ENCODE measurements at regions not wholly inside any gene's neighbourhood (a gene's known extent, or its start where the extent isn't known, plus 50 kb on each side); places are given as distances from the start of the nearest gene placed in this dataset.
"Not testable (repeated sequence)": the region's sequence is repeated elsewhere in the genome, so short reads cannot be mapped to it uniquely, and the experiment has no call there.

GRCh38 chr3:90086297-90086696 lies 978.9 kb downstream of the EPHA3 start:
- H2BK5ac ChIP-seq (ENCODE audit: low read depth, low read length); H3K9me3 ChIP-seq (ENCODE audit: insufficient read depth in 2 of 2, low read depth in 1 of 2, low read length in 1 of 2); POLR2A ChIA-PET (ENCODE audit: partially characterized antibody); H3K4me3 ChIP-seq (ENCODE audit: extremely low read depth in 1 of 4, insufficient read depth in 2 of 4, low read depth in 3 of 4, low read length in 4 of 4); H3K79me1 ChIP-seq (ENCODE audit: low read depth, low read length); H4K8ac ChIP-seq (ENCODE audit: extremely low read depth, insufficient read depth, low read length); H4K5ac ChIP-seq (ENCODE audit: insufficient read length, low read depth, low read length); H3K36me3 ChIP-seq (ENCODE audit: control insufficient read depth in 2 of 4, insufficient read depth in 4 of 4, low read length in 3 of 4); H3K27ac ChIP-seq (ENCODE audit: low read depth, low read length); H3K56ac ChIP-seq (replicated peaks; ENCODE audit: insufficient read length, low read depth, low read length); H3K4me2 ChIP-seq (ENCODE audit: insufficient read depth in 1 of 2, low read depth in 2 of 2, low read length in 2 of 2); H3K4ac ChIP-seq (replicated peaks; ENCODE audit: insufficient read length, low read depth, low read length); H4K91ac ChIP-seq (replicated peaks; ENCODE audit: insufficient read length, low read length); DNase-seq (ENCODE audit: low read depth in 1 of 2, low spot score in 2 of 2); H2AFZ ChIP-seq (ENCODE audit: low read length); H3K14ac ChIP-seq (ENCODE audit: insufficient read length); H4K20me1 ChIP-seq (replicated peaks in 1 of 2; ENCODE audit: control insufficient read depth in 1 of 2, insufficient read depth in 2 of 2, low read length in 2 of 2); H3K9ac ChIP-seq (replicated peaks in 1 of 4; ENCODE audit: extremely low read depth in 1 of 4, low read depth in 3 of 4, low read length in 3 of 4); H2BK20ac ChIP-seq (ENCODE audit: low read length); H3K23ac ChIP-seq (ENCODE audit: insufficient read length); H2BK12ac ChIP-seq (ENCODE audit: low read depth, low read length); H2AK5ac ChIP-seq (ENCODE audit: low read depth, low read length); H2BK120ac ChIP-seq (replicated peaks; ENCODE audit: low read depth, low read length); H3K27me3 ChIP-seq (replicated peaks in 1 of 4; ENCODE audit: control insufficient read depth in 3 of 4, extremely low read depth in 1 of 4, insufficient read depth in 3 of 4, low read length in 3 of 4); H3K79me2 ChIP-seq (ENCODE audit: control insufficient read depth in 1 of 2, insufficient read depth in 2 of 2, low read length in 2 of 2); H2BK15ac ChIP-seq (ENCODE audit: low read length); H3K23me2 ChIP-seq (ENCODE audit: low read depth, low read length); FAIRE-seq; H3K18ac ChIP-seq (ENCODE audit: extremely low read depth, low read length): not testable (repeated sequence)
- CTCF ChIA-PET (ENCODE audit: partially characterized antibody): interaction anchor here (1.0 to 1.1 kb wide), 2 partner anchors 96 to 460 kb away, joined by 3 read pairs; no protein-coding TSS in a partner anchor
- peaks cover 0 to 13% (median 4%) of the 10 kb centered on the region in 4 experiments; a peak in 4 of 7 replicates for H3K4me1 ChIP-seq (replicated peaks in 1 of 4; ENCODE audit: control insufficient read depth in 3 of 4, insufficient read depth in 4 of 4, low read length in 3 of 4)
- 57 to 100% methylated on average over 3 to 8 of the region's 8 CpGs for WGBS, 2 experiments (ENCODE audit: extremely low coverage in 1 of 2, insufficient coverage in 1 of 2, insufficient read length in 1 of 2, insufficient replicate concordance in 2 of 2, low coverage in 1 of 2, low lambda C conversion rate in 2 of 2, missing lambda C conversion rate in 1 of 2)

Measured in H1 (cell line).